ENCODE measurements at regions not wholly inside any gene's neighbourhood (a gene's known extent, or its start where the extent isn't known, plus 50 kb on each side); places are given as distances from the start of the nearest gene placed in this dataset.
"Not testable (repeated sequence)": the region's sequence is repeated elsewhere in the genome, so short reads cannot be mapped to it uniquely, and the experiment has no call there.

DNA sequence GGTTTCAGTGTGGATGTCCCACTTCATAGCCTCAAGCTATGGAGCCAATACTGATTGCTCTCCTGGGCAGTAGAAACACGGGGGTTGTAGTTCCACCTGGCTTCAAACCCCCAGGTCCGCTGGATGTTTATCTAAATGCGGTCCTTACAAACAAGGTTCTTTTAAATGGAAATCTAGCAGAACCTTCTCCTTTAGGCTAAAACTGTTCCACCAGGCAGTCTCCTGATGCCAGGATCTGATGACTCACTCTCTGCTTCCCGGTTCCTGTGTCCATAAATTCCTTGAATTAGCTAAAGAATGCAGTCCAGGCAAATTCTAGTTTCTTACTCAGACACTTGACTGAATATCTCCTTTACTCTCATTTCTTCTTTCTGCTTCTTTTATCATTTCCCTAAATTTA is 108.4 kb upstream of the FAM3C start:
- in situ Hi-C loops (cut with MboI; ENCODE audit: low sequenced_read_pairs) = no loop called here

- in situ Hi-C loops (cut with MboI; ENCODE audit: low sequenced_read_pairs) = no loop called here
Measured at GRCh38 chr7:121503730-121504129, 107.6 kb upstream of the FAM3C start.

GRCh38 chr7:121503039-121503438 is 106.9 kb upstream of the FAM3C start:
- in situ Hi-C loops (cut with MboI; ENCODE audit: low sequenced_read_pairs) = no loop called here

DNA sequence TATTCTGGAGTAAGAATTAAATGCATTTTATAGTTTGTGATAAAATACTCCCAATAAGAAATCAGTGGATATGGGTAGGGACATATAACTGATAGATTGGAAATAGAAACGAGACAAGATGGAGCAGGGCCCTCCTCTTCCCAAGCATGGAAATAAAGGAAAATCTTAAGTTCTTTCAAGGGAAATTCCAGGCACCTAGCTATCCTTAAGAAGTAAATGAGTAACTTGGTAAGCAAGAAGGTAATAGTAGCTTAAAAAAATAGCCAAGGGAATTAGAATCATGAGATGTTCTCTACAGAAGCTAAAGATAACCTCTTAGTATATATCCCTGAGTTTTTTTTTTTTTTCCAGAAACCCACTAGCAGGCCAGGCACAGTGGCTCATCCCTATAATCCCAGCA is 105.5 kb upstream of the FAM3C start:
- in situ Hi-C loops (cut with MboI; ENCODE audit: low sequenced_read_pairs) = no loop called here

- in situ Hi-C loops (cut with MboI; ENCODE audit: low sequenced_read_pairs) = no loop called here
Measured at GRCh38 chr7:121500360-121501058, 104.4 kb upstream of the FAM3C start.

GRCh38 chr7:121499624-121500023 is 103.5 kb upstream of the FAM3C start:
- in situ Hi-C loops (cut with MboI; ENCODE audit: low sequenced_read_pairs) = no loop called here

GRCh38 chr7:121498816-121499215 is 102.7 kb upstream of the FAM3C start:
- in situ Hi-C loops (cut with MboI; ENCODE audit: low sequenced_read_pairs) = no loop called here

DNA sequence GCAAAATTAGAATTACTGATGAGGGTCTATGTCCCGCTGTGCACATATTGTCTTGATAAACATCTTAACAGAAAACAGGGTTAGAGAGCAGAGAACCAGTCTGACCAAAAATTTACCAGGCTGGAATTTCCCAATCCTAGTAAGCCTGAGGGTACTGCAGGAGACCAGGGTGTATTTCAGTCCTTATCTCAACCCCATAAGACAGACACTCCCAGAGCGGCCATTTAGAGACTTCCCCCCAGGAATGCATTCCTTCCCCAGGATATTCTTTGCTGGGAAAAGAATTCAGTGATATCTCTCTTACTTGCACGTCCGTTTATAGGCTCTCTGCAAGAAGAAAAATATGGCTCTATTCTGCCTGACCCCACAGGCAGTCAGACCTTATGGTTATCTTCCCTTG is 101.4 kb upstream of the FAM3C start:
- in situ Hi-C loops (cut with MboI; ENCODE audit: low sequenced_read_pairs) = not testable (repeated sequence)

GRCh38 chr7:121494516-121494915 is 98.4 kb upstream of the FAM3C start:
- in situ Hi-C loops (cut with MboI; ENCODE audit: low sequenced_read_pairs) = no loop called here

DNA sequence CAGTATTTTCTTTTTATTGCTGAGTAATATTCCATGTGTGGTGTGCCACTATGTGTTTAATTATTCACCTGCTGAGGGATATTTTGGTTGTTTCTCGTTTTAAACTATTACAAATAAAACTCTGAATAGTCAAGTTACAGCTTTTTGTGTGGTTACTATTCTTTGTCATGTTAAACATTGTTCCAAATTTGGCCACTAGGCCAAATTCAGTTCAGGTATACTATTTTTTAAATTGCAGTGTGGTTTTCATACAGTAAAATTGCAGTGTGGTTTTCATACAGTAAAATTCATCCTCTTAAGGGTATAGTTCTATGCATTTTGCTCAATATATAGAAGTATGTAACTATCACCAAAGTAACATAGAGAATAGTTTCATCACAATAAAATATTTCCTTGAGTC is 97.4 kb upstream of the FAM3C start:
- in situ Hi-C loops (cut with MboI; ENCODE audit: low sequenced_read_pairs) = no loop called here

DNA sequence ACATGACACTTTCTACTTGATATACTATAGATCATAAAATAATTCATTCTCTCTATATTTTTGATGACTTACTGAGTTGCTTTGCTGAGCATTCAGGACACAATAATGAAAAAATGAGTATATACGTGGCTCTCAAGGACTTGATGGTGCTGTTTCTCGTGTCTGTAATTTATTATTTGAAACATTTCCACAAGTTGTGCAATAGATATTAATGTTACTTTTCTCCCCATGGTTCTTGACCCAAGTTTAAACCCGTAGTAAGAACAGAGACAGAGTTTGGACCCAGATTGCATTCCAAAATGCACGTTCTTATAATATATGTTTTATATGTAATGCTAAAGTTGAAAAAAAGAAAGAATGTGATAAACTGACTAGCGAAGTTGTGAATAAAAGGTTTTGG is 94.2 kb upstream of the FAM3C start:
- in situ Hi-C loops (cut with MboI; ENCODE audit: low sequenced_read_pairs) = no loop called here

DNA sequence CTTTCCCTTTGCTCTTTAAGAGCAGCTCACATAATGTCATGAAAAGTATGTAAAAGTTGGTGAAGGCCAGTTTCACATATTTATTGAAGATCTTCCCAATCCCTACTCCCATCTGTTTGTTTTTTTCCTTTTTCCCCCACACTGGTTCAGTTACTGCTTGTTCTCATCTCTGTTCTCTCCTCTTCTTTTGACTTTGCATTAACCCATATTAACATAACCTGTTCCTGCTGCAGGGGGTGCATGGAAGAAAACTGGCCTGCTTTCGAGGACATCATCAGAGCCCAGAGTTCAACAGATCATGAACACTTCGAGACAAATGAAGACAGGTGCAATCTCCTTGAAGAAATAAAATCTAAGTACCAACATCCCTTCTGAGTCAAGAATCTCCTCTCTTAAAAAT is 93.3 kb upstream of the FAM3C start:
- in situ Hi-C loops (cut with MboI; ENCODE audit: low sequenced_read_pairs) = no loop called here

- in situ Hi-C loops (cut with MboI; ENCODE audit: low sequenced_read_pairs) = no loop called here
Measured at GRCh38 chr7:121488111-121488650, 92.1 kb upstream of the FAM3C start.

- in situ Hi-C loops (cut with MboI; ENCODE audit: low sequenced_read_pairs) = no loop called here
Measured at GRCh38 chr7:121486590-121486989, 90.5 kb upstream of the FAM3C start.

DNA sequence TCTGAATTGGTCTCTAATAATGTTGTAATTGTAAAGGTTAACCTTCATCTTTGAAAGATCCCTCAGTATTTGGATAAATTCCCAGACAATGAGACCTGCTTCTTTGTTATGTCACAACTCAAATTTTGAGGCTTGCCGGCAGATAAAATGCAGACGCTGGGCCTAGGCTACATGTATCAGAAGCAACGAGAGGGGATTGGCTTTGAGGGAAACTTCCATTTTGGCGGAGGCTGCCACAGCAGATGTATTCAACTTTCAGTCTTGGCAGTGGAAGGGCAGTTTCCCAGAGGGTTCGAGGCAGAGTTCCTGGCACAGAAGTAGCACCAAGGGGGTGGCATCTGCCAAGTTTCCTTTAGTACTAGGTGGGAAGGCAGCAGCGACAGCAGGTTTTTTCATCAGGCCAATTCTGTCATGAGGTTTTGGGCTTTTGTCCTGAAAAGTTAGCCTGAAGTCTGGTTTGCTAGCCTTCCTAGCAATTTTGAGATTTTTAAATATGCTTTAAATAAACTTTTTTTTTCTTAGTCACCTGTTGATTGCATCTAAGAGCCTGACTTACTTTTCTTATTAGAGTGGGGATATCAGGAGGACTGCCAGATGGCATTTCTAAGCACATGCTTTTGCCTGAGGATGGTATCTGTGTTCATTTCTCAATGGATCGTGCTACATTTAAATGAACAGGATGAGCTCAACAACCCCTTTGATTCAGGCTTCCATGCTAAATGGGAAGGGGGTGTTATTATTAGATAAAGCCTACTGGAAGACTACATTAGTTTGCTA is 89.5 kb upstream of the FAM3C start:
- in situ Hi-C loops (cut with MboI; ENCODE audit: low sequenced_read_pairs) = no loop called here

GRCh38 chr7:121484089-121484763 is 88.1 kb upstream of the FAM3C start:
- in situ Hi-C loops (cut with MboI; ENCODE audit: low sequenced_read_pairs) = no loop called here

DNA sequence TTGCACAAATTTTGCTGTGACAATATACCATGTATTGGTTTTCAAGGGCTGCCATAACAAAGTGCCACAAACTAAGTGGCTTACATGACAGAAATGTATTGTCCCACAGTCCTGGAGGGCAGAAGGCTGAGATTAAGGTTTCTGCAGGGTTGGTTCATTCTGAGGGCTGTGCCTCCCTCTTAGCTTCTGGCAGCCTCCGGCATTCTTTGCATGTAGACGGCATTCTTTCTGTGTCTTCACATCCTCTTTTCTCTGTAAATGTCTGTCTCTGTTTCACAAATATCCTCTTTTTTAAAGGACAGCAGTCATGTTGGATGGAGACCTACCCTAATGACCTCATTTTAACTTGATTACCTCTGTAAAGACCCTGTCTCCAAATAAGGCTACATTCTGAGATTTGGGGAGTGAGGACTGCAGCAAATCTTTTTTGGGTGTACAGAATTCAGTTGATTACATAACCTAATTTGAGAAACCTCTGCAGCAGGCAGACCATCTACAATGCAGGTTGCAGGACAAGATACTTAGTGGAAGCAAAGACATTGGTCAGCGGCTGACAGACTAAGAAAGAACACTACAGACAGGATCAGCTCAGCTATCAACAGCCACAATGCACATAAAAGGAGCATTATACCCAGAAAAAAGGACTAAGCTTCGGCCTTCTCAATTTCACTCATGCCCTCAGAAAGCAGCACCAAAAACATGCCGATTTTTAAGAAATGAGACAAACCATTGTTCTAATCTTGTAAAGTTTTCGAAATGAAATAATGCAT is 84.6 kb upstream of the FAM3C start:
- in situ Hi-C loops (cut with MboI; ENCODE audit: low sequenced_read_pairs) = no loop called here

DNA sequence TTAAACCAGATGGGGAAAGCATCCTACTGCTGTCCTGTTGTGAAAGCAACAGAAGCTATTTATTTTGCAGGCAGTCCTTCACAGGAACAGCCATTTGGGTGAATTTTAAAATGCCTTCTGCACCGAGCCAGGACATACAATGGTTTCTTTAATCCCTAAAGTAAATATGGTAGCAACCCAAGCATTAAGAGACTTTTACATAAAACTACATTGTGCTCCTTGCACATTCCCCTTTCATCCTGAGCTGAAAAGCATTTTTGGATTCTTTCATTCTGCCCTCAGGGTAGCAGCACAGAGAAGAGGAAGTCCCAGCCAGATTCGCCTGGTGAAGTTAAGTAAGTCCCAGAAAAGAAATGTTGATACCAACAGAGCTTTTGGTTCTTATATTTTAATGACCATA is 84.0 kb upstream of the FAM3C start:
- in situ Hi-C loops (cut with MboI; ENCODE audit: low sequenced_read_pairs) = no loop called here

- in situ Hi-C loops (cut with MboI; ENCODE audit: low sequenced_read_pairs) = no loop called here
Measured at GRCh38 chr7:121479466-121479865, 83.4 kb upstream of the FAM3C start.

GRCh38 chr7:121475806-121476205 is 79.7 kb upstream of the FAM3C start:
- in situ Hi-C loops (cut with MboI; ENCODE audit: low sequenced_read_pairs) = no loop called here

GRCh38 chr7:121474301-121474673 is 78.2 kb upstream of the FAM3C start:
- in situ Hi-C loops (cut with MboI; ENCODE audit: low sequenced_read_pairs) = no loop called here

Measured in HL-60/S4 treated with retinoic acid at 250 ng/mL for 4 days and 3 days (cell line).